ENCODE measurements at regions not wholly inside any gene's neighbourhood (a gene's known extent, or its start where the extent isn't known, plus 50 kb on each side); places are given as distances from the start of the nearest gene placed in this dataset.

GRCh38 chr2:12063210-12063609, 316.8 kb downstream of the LPIN1 start:
- WGBS, 10 experiments: 79 to 100% (median 89%) methylated on average over 1 to 5 of the region's 5 CpGs
- ATAC-seq (replicated peaks in 6 of 8): no peak
- Histone ChIP-seq H3K4me1 (replicated peaks in 1 of 2) (peaks cover 7 to 21% of the 10 kb centered on the region in 2 donors), H3K27ac (no peak overlapping the region), H3K4me3 (no peak overlapping the region)
- in situ Hi-C loops (cut with MboI; ENCODE audit: low pct_unique_long_range_greater_than_20kb in 2 of 9, low sequenced_read_pairs in 9 of 9, unreplicated experiment in 9 of 9): loop anchor here in 1 of 9 experiments (25.0 kb wide), 1 partner anchor 201 kb away; no protein-coding TSS in a partner anchor

- H3K4me3 ChIP-seq: no peak overlapping the region
Observed at GRCh38 chr2:12064153-12064552, 317.7 kb downstream of the LPIN1 start.

GRCh38 chr2:12066116-12066515, 319.7 kb downstream of the LPIN1 start:
- no peak overlapping the region for H3K4me3 ChIP-seq
- no peak overlapping the region for H3K27ac ChIP-seq
- 75 to 100% (median 83%) methylated on average over 1 of the region's 1 CpG; no CpG with 5 or more reads in 5 of the 10 experiments for WGBS, 10 experiments
- in situ Hi-C loops (cut with MboI; ENCODE audit: low pct_unique_long_range_greater_than_20kb in 2 of 9, low sequenced_read_pairs in 9 of 9, unreplicated experiment in 9 of 9): loop anchor here in 1 of 9 experiments (25.0 kb wide), 1 partner anchor 204 kb away; no protein-coding TSS in a partner anchor
- no peak for ATAC-seq (replicated peaks in 6 of 8)
- H3K4me1 ChIP-seq (replicated peaks in 1 of 2): peaks cover 3 to 4% of the 10 kb centered on the region in 2 donors

More at GRCh38 chr2:12064153-12064552, 317.7 kb downstream of the LPIN1 start:
- Histone ChIP-seq H3K27ac (no peak overlapping the region), H3K4me1 (replicated peaks in 1 of 2) (peaks cover 7 to 21% of the 10 kb centered on the region in 2 donors)
- WGBS, 10 experiments: 40 to 95% (median 85%) methylated on average over 2 to 4 of the region's 5 CpGs; no CpG with 5 or more reads in 3 of the 10 experiments
- in situ Hi-C loops (cut with MboI; ENCODE audit: low pct_unique_long_range_greater_than_20kb in 2 of 9, low sequenced_read_pairs in 9 of 9, unreplicated experiment in 9 of 9): loop anchor here in 1 of 9 experiments (25.0 kb wide), 1 partner anchor 202 kb away; no protein-coding TSS in a partner anchor
- ATAC-seq (replicated peaks in 6 of 8): no peak

- WGBS, 10 experiments: 83 to 100% methylated on average over 1 of the region's 1 CpG; no CpG with 5 or more reads in 8 of the 10 experiments
- in situ Hi-C loops (cut with MboI; ENCODE audit: low pct_unique_long_range_greater_than_20kb in 2 of 9, low sequenced_read_pairs in 9 of 9, unreplicated experiment in 9 of 9): loop anchor here in 1 of 9 experiments (25.0 kb wide), 1 partner anchor 205 kb away; no protein-coding TSS in a partner anchor
Observed at GRCh38 chr2:12066986-12067385, 320.6 kb downstream of the LPIN1 start.

GRCh38 chr2:12068796-12069538, 322.5 kb downstream of the LPIN1 start:
- in situ Hi-C loops (cut with MboI; ENCODE audit: low pct_unique_long_range_greater_than_20kb in 2 of 9, low sequenced_read_pairs in 9 of 9, unreplicated experiment in 9 of 9): loop anchor here in 1 of 9 experiments (25.0 kb wide), 1 partner anchor 207 kb away; no protein-coding TSS in a partner anchor
- WGBS, 10 experiments: 20 to 88% (median 64%) methylated on average over 1 to 6 of the region's 6 CpGs
- no peak overlapping the region for H3K4me3 ChIP-seq
- no peak overlapping the region for H3K27ac ChIP-seq
- peak in 1 of 8 experiments; percentile 78 for ATAC-seq (replicated peaks in 6 of 8)
- H3K4me1 ChIP-seq (replicated peaks in 1 of 2): no peaks in the 10 kb centered on the region

More at GRCh38 chr2:12066986-12067385, 320.6 kb downstream of the LPIN1 start:
- no peak for ATAC-seq (replicated peaks in 6 of 8)
- peaks cover 0 to 1% of the 10 kb centered on the region in 2 donors for H3K4me1 ChIP-seq (replicated peaks in 1 of 2)
- H3K27ac ChIP-seq: no peak overlapping the region
- no peak overlapping the region for H3K4me3 ChIP-seq

GRCh38 chr2:12070153-12070552, 323.7 kb downstream of the LPIN1 start:
- H3K4me3 ChIP-seq: no peak overlapping the region
- 11 to 100% (median 45%) methylated on average over 1 to 2 of the region's 2 CpGs for WGBS, 10 experiments
- H3K4me1 ChIP-seq (replicated peaks in 1 of 2): no peaks in the 10 kb centered on the region
- ATAC-seq (replicated peaks in 6 of 8): no peak
- no peak overlapping the region for H3K27ac ChIP-seq
- in situ Hi-C loops (cut with MboI; ENCODE audit: low pct_unique_long_range_greater_than_20kb in 2 of 9, low sequenced_read_pairs in 9 of 9, unreplicated experiment in 9 of 9): loop anchor here in 1 of 9 experiments (25.0 kb wide), 1 partner anchor 208 kb away; no protein-coding TSS in a partner anchor

GRCh38 chr2:12070581-12070980, 324.1 kb downstream of the LPIN1 start:
- ATAC-seq (replicated peaks in 6 of 8): no peak
- 14 to 100% (median 80%) methylated on average over 1 to 4 of the region's 4 CpGs for WGBS, 10 experiments
- H3K4me1 ChIP-seq (replicated peaks in 1 of 2): no peaks in the 10 kb centered on the region
- no peak overlapping the region for H3K4me3 ChIP-seq
- in situ Hi-C loops (cut with MboI; ENCODE audit: low pct_unique_long_range_greater_than_20kb in 2 of 9, low sequenced_read_pairs in 9 of 9, unreplicated experiment in 9 of 9): loop anchor here in 1 of 9 experiments (25.0 kb wide), 1 partner anchor 208 kb away; no protein-coding TSS in a partner anchor
- no peak overlapping the region for H3K27ac ChIP-seq

GRCh38 chr2:12071318-12071717, 324.9 kb downstream of the LPIN1 start:
- ATAC-seq (replicated peaks in 6 of 8): no peak
- Histone ChIP-seq H3K4me1 (replicated peaks in 1 of 2) (no peaks in the 10 kb centered on the region), H3K4me3 (no peak overlapping the region), H3K27ac (no peak overlapping the region)
- in situ Hi-C loops (cut with MboI; ENCODE audit: low pct_unique_long_range_greater_than_20kb in 2 of 9, low sequenced_read_pairs in 9 of 9, unreplicated experiment in 9 of 9): loop anchor here in 1 of 9 experiments (25.0 kb wide), 1 partner anchor 209 kb away; no protein-coding TSS in a partner anchor

- H3K27ac ChIP-seq: no peak overlapping the region
- H3K4me3 ChIP-seq: no peak overlapping the region
- ATAC-seq (replicated peaks in 6 of 8): no peak
- H3K4me1 ChIP-seq (replicated peaks in 1 of 2): no peaks in the 10 kb centered on the region
- in situ Hi-C loops (cut with MboI; ENCODE audit: low pct_unique_long_range_greater_than_20kb in 2 of 9, low sequenced_read_pairs in 9 of 9, unreplicated experiment in 9 of 9): loop anchor here in 1 of 9 experiments (25.0 kb wide), 1 partner anchor 211 kb away; no protein-coding TSS in a partner anchor
- WGBS, 10 experiments: 82 to 100% (median 93%) methylated on average over 1 to 6 of the region's 6 CpGs; no CpG with 5 or more reads in 1 of the 10 experiments
Observed at GRCh38 chr2:12073217-12073852, 326.9 kb downstream of the LPIN1 start.

GRCh38 chr2:12074126-12074844, 327.9 kb downstream of the LPIN1 start:
- Histone ChIP-seq H3K4me3 (no peak overlapping the region), H3K27ac (peak overlapping the region in 1 of 2 donors; percentile 16), H3K4me1 (replicated peaks in 1 of 2) (no peaks in the 10 kb centered on the region)
- no peak for ATAC-seq (replicated peaks in 6 of 8)
- in situ Hi-C loops (cut with MboI; ENCODE audit: low pct_unique_long_range_greater_than_20kb in 2 of 9, low sequenced_read_pairs in 9 of 9, unreplicated experiment in 9 of 9): loop anchor here in 1 of 9 experiments (25.0 kb wide), 1 partner anchor 212 kb away; no protein-coding TSS in a partner anchor
- 27 to 93% (median 83%) methylated on average over 2 to 4 of the region's 7 CpGs; no CpG with 5 or more reads in 1 of the 10 experiments for WGBS, 10 experiments

GRCh38 chr2:12074845-12075217, 328.4 kb downstream of the LPIN1 start:
- no peak overlapping the region for H3K4me3 ChIP-seq
- in situ Hi-C loops (cut with MboI; ENCODE audit: low pct_unique_long_range_greater_than_20kb in 2 of 9, low sequenced_read_pairs in 9 of 9, unreplicated experiment in 9 of 9): loop anchor here in 1 of 9 experiments (25.0 kb wide), 1 partner anchor 213 kb away; no protein-coding TSS in a partner anchor
- H3K4me1 ChIP-seq (replicated peaks in 1 of 2): no peaks in the 10 kb centered on the region
- ATAC-seq (replicated peaks in 6 of 8): no peak
- no peak overlapping the region for H3K27ac ChIP-seq
- 0 to 100% (median 78%) methylated on average over 1 to 2 of the region's 2 CpGs for WGBS, 10 experiments

GRCh38 chr2:12075603-12076002, 329.2 kb downstream of the LPIN1 start:
- Histone ChIP-seq H3K27ac (no peak overlapping the region), H3K4me3 (no peak overlapping the region), H3K4me1 (replicated peaks in 1 of 2) (no peaks in the 10 kb centered on the region)
- 60 to 100% (median 80%) methylated on average over 2 to 3 of the region's 3 CpGs; no CpG with 5 or more reads in 1 of the 10 experiments for WGBS, 10 experiments
- ATAC-seq (replicated peaks in 6 of 8): no peak
- in situ Hi-C loops (cut with MboI; ENCODE audit: low pct_unique_long_range_greater_than_20kb in 2 of 9, low sequenced_read_pairs in 9 of 9, unreplicated experiment in 9 of 9): no loop called here

All from motor neuron (in vitro differentiated cells).